8988T (cell line): ENCODE measurements at regions not wholly inside any gene's neighbourhood (a gene's known extent, or its start where the extent isn't known, plus 50 kb on each side); places are given as distances from the start of the nearest gene placed in this dataset.
"Not testable (repeated sequence)": the region's sequence is repeated elsewhere in the genome, so short reads cannot be mapped to it uniquely, and the experiment has no call there.

Experiments
- DNase-seq: peaks from one replicate; pipeline ENCODE4 v3.0.0; 2011

DNA sequence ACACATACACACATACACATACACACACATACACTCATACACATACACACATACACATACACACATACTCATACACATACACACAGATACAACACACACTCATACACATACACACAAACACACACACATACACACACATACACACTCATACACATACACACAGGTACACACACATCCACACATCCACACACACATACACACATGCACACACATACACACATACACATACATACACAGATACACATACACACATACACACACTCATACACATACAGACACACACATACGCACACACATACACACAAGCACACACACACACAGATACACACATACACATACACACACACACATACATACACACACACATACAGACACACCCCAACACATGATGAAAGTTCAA is 729.1 kb upstream of the SOX11 start:
- no peak for DNase-seq

DNA sequence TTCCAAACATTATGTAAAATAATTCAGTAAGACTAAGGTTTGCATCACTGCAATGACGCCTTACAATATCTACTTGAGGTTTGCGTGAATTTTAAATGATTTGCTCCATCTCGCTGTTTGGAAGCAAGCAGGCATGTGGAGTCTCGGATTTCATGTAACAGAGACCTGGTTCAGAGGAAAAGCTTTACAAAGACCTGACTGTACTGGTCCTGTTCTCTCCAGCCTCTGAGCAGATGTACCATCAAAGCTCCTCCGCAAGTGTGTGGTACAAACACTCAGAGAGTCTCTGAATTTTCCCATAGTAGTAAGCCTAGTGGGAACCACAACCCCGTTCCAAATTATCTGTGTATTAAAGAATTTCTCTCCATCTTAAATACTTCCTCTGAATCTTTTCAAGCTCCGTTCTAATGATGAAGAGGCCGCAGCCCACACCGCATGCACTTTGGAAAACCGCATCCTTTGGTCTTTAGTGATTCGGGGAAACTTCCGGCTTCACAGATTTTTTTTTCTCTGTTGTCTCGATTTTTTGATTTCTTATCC is 728.1 kb upstream of the SOX11 start:
- no peak for DNase-seq

DNA sequence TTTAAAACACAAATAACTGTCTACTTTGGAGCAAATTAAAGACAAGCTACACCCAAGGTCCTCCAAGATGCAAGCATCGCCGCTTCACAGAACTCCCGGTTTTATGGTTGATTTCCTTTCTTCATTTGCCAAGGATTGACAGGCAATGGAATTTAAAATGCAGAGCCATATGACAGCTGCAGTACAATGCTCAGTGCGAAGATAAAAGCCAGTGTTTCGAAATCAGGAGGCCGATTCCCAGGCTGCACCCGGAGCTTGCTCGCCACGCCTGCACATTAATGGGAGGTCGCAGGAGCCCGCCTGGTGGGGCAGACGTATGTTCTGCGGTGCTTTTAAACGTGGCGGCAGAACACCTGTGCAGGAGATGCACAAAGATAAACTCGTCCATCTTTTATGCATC is 727.6 kb upstream of the SOX11 start:
- DNase-seq: no peak

DNA sequence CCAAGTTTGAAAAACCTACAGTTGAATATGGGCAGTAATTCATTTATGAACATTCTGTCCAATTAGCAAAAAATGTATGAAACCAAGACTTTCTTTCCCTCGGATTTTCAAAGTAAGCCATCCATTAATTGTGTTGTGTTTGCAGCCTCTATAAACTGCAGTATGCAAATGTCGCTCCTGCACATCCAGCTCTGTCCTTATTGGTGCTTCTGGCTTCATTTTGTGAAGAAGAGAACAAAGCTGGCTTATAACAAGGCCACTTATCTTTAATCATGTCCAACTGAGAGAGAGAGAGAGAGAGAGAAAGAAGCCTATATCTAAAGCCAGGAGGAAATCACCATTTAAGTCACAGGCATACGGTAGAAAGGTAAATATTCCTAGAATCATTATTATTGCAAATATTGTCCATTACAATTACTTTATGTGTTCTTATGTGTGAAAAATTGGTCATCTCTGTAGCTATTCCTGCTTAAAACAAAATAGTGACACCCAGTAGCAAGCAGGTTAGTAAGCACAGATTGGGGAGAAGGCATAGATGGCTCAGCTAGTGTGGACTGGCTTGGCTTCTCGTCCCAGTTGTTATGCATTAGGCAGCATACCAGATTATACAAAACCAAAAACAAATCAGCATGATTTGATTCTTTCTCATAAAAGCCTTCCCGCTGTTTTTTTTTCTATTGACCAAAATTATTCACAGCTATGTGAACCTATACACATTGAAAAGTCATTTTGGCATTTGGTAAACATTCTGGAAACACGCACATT is 726.4 kb upstream of the SOX11 start:
- DNase-seq: no peak

DNA sequence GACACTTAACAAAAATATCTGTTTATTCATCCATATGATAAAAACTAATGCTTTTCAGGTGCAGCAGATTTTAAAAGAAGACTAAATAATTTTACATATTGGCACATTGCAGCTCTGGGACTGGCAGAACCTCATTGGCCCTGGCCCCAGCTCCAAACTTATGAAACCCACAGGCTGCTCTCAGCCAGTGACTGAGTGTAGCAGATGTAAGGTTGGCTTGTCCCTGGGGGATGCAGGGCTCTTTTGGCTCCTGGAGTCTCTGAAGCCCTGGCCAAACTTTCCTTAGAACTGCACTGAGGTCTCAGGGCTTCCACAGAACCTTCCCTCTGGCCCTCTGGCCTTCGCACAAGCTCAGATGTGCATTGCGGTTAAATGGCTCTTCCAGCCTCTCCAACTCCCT is 725.0 kb upstream of the SOX11 start:
- DNase-seq: no peak

DNA sequence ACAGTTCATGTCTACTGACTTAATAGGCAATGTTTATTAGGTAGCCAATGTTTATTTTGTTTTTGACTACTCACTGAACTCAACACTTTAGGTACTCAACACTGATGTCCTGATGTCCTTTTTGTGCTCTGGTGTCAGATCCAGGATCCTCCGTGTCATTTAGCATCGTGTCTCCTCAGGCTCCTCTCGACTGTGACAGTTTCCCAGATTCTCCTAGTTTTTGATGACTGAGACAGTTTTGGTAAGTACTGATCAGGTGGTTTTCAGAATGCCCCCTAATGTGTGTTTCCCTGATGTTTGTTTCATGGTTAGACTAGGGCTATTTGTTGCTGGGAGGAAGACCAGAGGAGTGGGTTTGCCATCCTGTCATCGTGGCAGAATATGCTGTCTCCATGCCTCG is 719.7 kb upstream of the SOX11 start:
- no peak for DNase-seq

DNA sequence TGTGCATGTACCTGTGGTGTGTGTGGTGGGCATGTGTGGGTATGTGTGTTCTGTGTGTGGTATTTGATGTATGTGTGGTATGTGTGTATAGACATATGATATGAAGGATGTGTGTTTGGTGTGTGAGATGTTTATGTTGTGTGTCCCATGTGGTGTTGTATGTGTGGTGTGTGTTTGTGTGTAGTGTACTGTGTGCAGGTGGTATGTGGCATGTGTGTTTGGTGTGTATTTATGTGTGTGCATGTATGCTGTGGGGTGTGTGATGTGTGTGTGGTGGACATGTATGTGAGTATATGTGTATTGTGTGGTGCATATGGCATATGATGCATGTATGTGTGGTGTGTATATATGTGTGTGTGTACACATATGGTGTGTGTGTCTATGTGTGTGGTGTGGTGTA is 718.8 kb upstream of the SOX11 start:
- no peak for DNase-seq

DNA sequence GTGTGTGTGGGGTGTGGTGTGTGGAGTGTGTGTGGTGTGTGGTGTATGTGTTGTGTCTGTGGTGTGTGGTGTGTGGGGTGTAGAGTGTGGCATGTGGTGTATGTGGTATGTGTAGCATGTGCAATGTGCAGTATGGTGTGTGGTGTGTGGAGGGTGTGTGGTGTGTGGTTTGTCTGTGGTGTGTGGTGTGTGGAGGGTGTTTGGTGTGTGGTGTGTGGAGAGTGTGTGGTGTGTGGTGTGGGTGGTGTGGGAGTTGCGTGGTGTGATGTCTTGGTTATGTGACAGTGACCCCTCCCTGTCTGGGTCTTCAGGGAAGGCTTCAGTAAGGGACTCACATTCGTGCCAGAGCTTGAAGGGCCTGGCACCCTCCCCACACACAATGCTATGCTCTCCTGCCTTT is 718.2 kb upstream of the SOX11 start:
- DNase-seq: no peak

DNA sequence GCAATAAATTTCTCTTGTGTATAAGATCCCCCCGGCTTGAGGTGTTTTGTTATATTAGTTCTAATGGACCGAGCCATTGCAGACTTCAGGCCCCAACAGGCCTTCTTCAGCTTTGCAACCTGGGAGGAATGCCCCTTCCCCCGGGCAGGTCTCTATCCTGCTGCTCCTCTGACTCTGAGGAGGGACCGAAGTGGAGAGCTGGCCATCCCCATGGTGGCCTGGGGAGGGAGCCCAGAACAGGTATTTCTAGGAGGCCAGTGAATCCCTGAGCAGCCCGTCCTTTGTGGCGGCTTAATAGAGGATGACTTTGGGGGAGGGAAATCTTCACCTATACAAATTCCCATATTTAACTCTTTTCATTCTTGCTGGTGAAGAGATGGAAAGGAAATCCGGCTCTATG is 715.8 kb upstream of the SOX11 start:
- DNase-seq: no peak

DNA sequence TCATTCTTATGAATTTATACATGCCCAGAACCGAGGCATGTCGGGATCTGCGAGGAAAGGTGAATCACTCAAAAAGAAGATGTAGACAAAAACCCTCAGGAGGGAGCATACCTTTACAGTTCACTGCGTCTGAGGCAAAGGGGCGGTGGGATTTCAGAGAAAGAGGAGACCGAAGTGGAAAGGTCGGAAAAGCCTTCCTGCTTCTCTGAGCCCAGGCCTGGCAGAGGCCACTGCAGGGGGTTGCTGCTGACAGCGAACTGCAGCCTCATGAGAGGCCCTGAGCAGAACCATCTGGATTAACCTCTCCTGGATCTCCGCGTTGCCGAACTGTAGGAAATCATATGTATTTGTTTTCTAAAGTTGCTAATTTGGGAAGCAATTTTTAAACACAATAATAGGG is 713.1 kb upstream of the SOX11 start:
- DNase-seq: no peak

DNA sequence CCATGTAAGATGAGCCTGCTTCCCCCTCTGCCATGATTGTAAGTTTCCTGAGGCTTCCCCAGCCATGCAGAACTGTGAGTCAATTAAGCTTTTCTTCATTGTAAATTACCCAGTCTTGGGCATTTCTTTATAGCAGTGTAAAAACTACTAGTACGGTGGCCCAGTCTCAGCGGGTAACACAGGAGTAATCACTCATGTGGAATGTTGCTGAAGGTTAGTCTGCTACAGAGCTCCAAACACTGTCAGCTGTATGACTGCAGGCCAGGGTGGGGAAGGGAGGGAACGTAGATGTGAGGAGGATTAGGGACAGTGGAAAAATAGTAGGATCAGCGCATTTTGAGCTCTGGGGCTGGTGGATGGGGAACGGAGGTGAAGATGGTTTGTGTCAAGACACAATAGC is 711.2 kb upstream of the SOX11 start:
- DNase-seq: no peak

DNA sequence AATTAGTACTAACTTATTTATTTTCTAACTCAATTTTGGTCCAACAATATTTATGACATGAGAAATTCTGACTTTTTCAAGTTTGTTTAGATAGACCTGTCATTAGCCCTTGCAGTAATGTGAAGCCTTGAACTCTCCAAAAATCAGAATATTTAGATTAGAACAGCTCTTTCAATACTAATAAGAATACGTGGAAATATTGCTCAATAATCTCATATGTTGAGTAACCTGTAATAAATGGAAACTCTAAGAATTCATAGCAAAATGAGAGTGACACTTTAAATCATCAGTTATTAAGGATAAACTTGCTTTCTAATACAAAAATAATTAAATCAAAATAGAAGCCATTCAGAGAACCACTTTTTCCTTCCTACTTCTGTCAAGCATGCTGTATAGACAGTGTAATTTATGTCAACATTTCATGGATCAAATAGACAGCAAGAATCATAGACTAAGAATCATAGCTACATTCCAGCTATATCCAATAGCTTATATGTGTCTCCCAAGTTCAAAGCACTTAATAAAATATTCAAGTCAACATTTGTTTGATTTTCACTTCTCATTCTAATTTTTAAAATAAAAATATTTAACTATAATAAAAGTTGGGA is 710.3 kb upstream of the SOX11 start:
- DNase-seq: no peak

DNA sequence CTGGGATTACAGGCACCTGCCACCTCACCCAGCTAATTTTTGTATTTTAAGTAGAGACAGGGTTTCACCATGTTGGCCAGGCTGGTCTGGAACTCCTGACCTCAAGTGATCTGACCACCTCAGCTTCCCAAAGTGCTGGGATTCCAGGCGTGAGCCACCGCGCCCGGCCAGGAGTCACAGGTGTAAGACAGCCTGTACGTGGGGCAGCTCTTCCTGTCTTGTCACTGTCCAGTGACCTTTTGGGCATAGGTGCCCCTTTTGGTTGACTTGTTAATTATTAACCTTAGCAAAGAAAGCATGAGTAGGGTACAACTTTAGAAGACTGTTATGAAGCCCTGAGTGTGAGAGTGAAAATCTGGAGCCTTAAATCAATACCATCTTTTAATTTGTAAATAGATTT is 703.7 kb upstream of the SOX11 start:
- DNase-seq: not testable (repeated sequence)

DNA sequence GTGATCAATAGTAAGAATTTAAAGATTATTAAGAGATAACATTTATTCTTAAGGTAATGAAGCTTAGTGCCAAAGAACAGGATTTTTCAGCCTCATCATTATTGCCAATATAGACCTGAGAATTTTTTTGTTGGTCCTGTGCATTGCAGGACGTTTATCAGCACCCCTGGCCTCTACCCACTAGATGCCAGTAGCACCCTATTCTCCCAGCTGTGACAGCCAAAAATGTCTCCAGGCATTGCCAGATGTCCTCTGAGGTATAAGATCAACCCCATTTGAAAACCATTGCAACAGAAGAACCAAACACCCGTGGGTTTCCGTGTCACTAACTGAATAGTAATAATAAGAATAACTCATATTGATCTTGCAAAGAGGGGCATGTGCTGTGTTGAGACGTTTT is 700.0 kb upstream of the SOX11 start:
- DNase-seq: no peak

DNA sequence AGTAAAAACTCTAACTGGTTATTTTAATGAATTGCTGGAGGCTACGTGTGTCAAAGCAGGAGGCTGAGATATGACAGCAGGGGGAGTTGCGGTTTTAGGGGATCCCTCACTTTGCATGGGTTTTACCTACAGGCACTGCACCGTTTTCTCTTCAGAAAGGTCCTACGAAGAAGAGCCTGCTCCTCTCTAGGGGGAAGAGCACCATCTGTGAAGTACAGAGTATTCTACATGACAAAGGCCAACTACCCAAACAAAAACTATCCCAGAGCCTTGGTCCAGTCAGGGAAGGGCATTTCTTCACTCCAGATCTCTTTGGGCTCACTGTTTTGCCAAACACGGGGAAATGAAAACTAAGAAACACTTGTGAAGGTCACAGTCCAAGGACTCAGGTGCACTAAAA is 696.7 kb upstream of the SOX11 start:
- no peak for DNase-seq

DNA sequence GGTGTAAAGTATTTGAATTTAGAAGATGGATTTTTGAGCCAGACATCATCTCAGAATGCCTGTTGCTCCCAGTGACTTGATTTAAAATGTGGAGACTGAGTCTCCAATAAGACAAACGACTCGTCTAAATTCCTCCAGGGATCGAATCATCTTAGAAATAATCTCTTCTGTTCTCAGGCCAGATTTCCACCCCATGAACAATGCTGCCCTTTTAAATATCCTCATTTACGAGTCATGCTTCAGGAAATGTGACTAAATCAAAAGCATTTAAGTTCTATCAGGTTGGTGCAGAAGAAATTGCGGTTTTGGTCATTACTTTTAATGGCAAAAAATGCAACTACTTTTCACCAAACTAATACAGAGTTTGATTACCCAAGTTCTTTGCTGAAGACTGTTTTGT is 684.6 kb upstream of the SOX11 start:
- no peak for DNase-seq

DNA sequence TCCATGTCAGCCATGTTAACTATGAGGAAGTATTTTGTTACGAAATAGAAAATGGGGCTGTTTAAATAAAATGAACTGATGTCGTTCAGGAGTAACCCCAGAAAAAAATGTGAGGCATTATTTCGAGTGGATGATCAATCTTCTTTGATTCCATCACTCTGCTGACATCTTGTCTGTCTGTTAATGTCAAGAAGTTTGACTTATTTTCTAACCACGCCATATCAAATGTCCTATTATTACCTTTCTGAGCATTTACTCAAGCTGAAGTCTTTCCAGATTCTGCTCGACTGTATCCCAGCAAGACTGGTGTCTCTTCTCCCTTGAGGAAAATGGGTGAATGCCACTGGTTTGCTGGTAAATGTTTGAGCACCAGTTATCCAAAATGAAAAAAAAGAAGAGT is 672.9 kb upstream of the SOX11 start:
- no peak for DNase-seq

DNA sequence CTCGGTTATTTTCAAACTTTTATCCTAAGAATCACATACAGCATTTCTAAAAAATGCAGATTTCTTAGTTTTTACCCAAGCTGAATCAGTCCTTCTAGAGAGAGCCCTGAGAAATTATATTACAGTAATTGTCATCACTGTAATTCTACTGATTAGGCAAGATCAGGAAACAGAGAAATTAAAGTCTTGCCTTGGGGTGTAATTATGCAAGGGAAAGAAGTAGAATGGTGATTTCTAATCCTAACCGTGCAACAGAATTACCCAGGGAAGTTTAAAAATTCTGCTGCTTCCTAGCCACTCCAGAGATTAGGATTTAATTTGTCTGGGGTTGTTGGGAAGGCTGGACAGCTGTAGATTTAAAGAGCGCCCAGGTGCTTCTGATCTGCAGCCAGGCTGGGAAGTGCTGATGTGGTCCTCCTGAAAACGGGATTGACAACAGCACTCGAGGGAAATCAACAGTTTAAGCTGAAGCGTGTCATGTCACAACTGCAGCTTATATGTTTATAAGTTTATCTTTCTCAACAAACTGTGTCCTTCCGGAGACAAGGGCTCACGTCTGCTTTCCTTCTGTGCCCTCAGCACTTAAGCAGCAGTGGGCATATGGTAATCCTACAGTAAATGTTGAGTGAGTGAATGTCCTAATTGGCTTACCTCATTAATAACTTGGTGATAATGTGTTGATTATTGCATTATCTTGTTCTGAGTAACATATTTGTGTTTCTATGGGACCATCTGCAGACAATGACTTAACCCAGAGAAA is 671.9 kb upstream of the SOX11 start:
- no peak for DNase-seq

DNA sequence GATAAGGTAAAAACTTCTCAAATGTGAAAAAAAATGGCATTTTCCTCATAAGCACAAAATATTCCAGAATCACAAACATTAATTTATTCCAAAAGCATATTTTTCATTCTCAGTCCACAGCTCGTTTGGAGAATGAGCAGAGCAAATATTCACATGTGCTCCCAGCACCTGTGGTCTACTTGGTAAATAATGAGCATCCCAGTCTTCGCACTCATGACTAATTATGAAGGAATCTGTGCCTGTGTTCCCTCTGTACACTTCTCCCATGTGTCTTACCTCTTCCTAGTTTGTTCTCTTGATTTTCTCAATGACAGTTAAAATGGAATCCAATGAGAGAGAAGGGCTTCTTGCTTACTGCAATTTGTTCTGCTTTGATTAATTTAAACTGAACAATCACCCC is 671.0 kb upstream of the SOX11 start:
- no peak for DNase-seq

DNA sequence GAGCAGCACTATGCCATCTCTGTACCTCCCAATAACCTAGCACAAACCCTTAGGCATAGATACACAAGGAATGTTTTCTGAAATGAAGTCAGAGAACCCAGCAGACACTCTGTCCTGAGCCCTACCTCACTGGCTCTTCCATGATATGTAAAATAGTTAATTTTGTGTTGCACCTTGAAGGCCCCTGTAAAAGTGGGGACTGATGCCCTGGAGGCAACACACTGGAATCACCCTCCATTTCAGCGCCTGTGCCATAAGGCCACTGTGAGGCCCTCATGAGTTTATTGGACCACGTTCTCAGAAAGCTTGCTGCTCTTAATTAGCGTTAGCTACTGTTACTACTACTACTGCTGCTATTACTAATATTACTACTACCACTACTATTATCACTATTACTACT is 670.1 kb upstream of the SOX11 start:
- DNase-seq: no peak

DNA sequence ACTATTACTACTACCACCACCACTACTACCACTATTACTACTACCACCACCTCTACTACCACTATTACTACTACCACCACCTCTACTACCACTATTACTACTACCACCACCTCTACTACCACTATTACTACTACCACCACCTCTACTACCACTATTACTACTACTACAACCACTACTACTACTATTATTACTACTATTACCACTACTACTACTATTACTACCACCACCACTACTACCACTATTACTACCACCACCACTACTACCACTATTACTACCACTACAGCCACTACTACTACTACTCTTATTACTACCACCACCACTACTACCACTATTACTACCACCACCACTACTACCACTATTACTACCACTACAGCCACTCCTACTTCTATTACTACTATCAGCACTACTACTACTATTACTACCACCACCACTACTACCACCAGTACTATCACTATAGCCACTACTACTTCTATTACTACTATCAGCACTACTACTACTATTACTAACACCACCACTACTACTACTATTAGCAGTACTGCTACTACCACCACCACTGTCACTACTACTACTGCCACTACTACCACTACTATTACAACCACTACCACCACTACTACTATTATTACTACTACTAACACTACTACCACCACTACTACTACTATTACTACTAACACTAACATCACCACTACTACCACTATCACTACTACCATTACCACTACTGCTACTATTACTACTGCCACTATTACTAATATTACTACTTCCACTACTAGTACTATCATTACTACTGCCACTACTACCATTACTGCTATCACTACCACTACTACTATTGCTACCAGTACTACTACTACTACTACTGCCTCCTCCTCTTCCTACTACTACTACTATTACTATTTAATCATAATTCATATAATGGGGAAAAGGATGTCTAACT is 669.2 kb upstream of the SOX11 start:
- DNase-seq: not testable (repeated sequence)

DNA sequence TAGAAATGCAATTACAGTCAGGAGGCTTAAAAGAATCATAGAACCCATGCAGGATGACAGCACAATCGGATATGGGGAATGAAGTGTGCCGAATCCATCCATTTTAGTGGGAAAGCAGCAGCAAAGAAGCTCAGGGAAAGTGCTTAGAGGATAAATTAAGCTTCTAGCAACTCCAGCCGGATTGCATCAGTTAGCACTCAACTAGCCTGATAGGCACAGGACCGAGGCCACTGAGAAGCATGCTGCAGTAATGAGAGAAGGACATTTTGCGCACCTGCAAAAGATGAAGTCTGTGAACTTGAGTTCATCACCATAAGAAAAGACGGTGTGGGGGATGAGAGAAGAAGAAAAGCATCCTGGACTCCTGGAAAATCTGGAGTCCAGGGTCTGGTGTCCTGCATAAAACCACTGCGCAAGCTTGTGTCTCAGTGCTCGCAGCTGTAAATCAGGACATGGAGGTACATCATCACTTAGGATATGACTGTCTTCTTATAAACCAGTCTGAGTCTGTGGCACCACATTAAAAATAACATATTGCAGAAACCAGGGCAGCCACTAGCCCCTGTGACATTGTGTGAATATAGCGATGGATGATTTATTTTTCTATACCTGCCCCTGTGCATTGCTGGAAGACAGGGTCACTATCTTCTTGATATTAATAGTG is 665.5 kb upstream of the SOX11 start:
- DNase-seq: no peak
